ENCODE measurements at regions not wholly inside any gene's neighbourhood (a gene's known extent, or its start where the extent isn't known, plus 50 kb on each side); places are given as distances from the start of the nearest gene placed in this dataset.

- Mint-ChIP-seq H3K27me3 (no peaks in the 10 kb centered on the region), H3K27ac (no peak overlapping the region), H3K4me3 (no peak overlapping the region), H3K36me3 (ENCODE audit: low read depth) (no peaks in the 10 kb centered on the region), H3K9me3 (no peaks in the 10 kb centered on the region), H3K4me1 (ENCODE audit: low read depth) (no peaks in the 10 kb centered on the region)
- ATAC-seq (no peak), DNase-seq (no peak)
- POLR2A ChIA-PET: no interaction called here
- no peak for TF ChIP-seq CTCF (IDR thresholded peaks at IDR 0.05)
- intact Hi-C loops (cut with micrococcal nuclease): no loop called here
- CTCF ChIA-PET: no interaction called here
These were observed 284.5 kb downstream of the ZNF608 start for GRCh38 chr5:124461941-124462340.

- ChIA-PET CTCF (no interaction called here), POLR2A (no interaction called here)
- Mint-ChIP-seq H3K4me3 (no peak overlapping the region), H3K4me1 (ENCODE audit: low read depth) (no peaks in the 10 kb centered on the region), H3K27ac (no peak overlapping the region), H3K36me3 (ENCODE audit: low read depth) (no peaks in the 10 kb centered on the region), H3K27me3 (no peaks in the 10 kb centered on the region), H3K9me3 (no peaks in the 10 kb centered on the region)
- intact Hi-C loops (cut with micrococcal nuclease): no loop called here
- no peak for TF ChIP-seq CTCF (IDR thresholded peaks at IDR 0.05)
- ATAC-seq (no peak), DNase-seq (no peak)
These were observed 285.3 kb downstream of the ZNF608 start for GRCh38 chr5:124461157-124461556.

GRCh38 chr5:124460642-124461041, 285.8 kb downstream of the ZNF608 start:
- Mint-ChIP-seq H3K27ac (no peak overlapping the region), H3K4me1 (ENCODE audit: low read depth) (no peaks in the 10 kb centered on the region)
- intact Hi-C loops (cut with micrococcal nuclease): no loop called here

GRCh38 chr5:124459984-124460383, 286.5 kb downstream of the ZNF608 start:
- H3K4me1 Mint-ChIP-seq (ENCODE audit: low read depth): no peaks in the 10 kb centered on the region
- POLR2A ChIA-PET: no interaction called here
- no peak for DNase-seq
- CTCF ChIA-PET: no interaction called here
- H3K36me3 Mint-ChIP-seq (ENCODE audit: low read depth): no peaks in the 10 kb centered on the region
- H3K27ac Mint-ChIP-seq: no peak overlapping the region
- intact Hi-C loops (cut with micrococcal nuclease): no loop called here
- no peaks in the 10 kb centered on the region for H3K27me3 Mint-ChIP-seq
- ATAC-seq: no peak
- no peak overlapping the region for H3K4me3 Mint-ChIP-seq
- H3K9me3 Mint-ChIP-seq: no peaks in the 10 kb centered on the region
- no peak for TF ChIP-seq CTCF (IDR thresholded peaks at IDR 0.05)

More at GRCh38 chr5:124460642-124461041, 285.8 kb downstream of the ZNF608 start:
- no peaks in the 10 kb centered on the region for H3K27me3 Mint-ChIP-seq
- ChIA-PET POLR2A (no interaction called here), CTCF (no interaction called here)
- no peak overlapping the region for H3K4me3 Mint-ChIP-seq
- no peak for DNase-seq
- no peak for ATAC-seq
- no peaks in the 10 kb centered on the region for H3K9me3 Mint-ChIP-seq
- H3K36me3 Mint-ChIP-seq (ENCODE audit: low read depth): no peaks in the 10 kb centered on the region
- no peak for TF ChIP-seq CTCF (IDR thresholded peaks at IDR 0.05)

GRCh38 chr5:124457901-124458300, 288.5 kb downstream of the ZNF608 start:
- no peaks in the 10 kb centered on the region for H3K9me3 Mint-ChIP-seq
- ChIA-PET POLR2A (no interaction called here), CTCF (no interaction called here)
- H3K4me1 Mint-ChIP-seq (ENCODE audit: low read depth): peaks cover 5% of the 10 kb centered on the region
- TF ChIP-seq CTCF (IDR thresholded peaks at IDR 0.05): no peak
- no peak overlapping the region for H3K27ac Mint-ChIP-seq
- no peak for DNase-seq
- intact Hi-C loops (cut with micrococcal nuclease): no loop called here
- H3K4me3 Mint-ChIP-seq: no peak overlapping the region
- no peak for ATAC-seq
- no peaks in the 10 kb centered on the region for H3K27me3 Mint-ChIP-seq
- H3K36me3 Mint-ChIP-seq (ENCODE audit: low read depth): no peaks in the 10 kb centered on the region
